GM19397 (cell line): ENCODE measurements at regions not wholly inside any gene's neighbourhood (a gene's known extent, or its start where the extent isn't known, plus 50 kb on each side); places are given as distances from the start of the nearest gene placed in this dataset.

Experiments
- ATAC-seq: cut with Tn5 transposase; IDR thresholded peaks from one replicate; pipeline ENCODE4 v1.9.1; 2021; ENCODE audit warnings: mild to moderate bottlenecking, moderate library complexity; ENCODE audit not compliant: unreplicated experiment

DNA sequence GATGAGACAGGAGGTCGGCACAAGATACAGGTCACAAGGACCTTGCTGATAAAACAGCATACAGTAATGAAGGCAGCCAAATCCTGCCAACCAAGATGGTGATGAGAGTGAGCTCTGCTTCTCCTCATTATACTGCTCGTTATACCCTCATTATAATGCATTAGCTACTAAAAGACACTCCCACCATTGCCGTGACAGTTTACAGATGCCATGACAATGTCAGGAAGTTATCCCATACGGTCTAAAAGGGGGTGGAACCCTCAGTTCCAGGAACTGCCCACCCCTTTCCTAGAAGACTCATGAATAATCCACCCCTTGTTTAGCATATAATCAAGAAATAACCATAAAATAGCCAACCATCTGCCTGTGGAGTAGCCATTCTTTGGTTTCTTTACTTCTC is 224.2 kb downstream of the RBM43 start:
- no peak for ATAC-seq

DNA sequence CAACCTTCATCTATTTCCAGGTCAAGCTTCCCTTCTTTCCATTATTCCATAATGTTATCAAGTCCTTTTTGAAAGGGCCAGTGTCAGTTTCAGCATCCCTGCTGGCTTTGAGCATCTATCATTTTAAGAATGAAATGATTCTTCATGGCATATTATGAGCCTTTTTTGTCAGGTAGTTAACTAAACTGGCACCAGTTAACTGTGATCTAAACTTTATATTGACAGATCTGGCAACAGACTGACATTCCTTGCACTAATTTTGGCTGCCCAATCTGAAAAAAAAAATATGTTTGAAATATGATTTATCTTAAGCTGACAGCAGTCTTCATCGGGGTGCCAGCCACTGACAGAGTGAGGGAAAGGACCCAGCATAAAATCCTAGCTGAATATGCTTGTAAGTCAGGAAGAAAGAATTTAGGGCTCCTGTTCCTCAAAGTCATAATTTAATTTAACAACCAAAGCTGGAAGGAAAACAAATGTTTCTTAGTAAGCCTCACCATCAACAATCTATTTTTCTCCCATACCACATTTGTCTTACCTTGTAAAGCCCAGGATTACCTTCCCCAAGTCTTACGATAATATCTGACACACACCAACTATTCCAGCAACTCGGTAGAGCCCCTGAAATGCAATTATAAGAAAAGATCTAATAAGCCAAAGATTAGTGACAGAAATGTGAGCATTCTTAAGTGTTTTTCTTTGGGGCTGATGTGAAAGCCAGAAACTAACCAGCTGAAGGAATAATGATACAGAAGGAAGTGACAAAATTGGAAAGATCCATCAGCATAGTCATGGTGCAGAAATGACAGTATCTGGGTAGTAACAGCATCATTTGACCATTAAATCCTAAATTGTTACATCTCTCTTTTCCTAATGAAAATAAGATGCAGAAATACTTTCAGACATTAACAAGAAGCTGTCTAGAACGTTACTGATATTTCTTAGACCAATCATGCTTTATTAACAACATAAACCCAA is 228.1 kb downstream of the RBM43 start:
- no peak for ATAC-seq

DNA sequence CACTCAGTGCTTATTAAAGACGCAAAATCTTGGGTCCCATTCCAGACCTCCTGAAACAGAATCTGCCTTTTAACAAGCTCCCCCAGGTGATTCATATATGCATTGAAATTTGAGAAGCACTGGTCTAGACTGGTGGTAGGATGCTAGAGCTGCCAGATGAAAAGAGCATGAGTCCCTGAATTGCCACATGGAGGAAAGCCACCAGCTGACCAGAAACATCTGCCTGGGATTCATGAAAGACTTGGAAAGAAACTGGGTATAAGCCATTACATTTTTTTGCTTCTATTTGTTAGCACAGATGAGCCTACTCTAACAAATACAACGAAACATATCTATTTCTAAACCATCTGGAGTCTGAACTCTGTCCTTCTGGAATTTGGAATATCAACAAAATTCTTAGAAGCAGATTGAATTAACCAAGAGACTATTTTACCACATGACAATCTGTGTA is 228.9 kb downstream of the RBM43 start:
- ATAC-seq, result no peak

DNA sequence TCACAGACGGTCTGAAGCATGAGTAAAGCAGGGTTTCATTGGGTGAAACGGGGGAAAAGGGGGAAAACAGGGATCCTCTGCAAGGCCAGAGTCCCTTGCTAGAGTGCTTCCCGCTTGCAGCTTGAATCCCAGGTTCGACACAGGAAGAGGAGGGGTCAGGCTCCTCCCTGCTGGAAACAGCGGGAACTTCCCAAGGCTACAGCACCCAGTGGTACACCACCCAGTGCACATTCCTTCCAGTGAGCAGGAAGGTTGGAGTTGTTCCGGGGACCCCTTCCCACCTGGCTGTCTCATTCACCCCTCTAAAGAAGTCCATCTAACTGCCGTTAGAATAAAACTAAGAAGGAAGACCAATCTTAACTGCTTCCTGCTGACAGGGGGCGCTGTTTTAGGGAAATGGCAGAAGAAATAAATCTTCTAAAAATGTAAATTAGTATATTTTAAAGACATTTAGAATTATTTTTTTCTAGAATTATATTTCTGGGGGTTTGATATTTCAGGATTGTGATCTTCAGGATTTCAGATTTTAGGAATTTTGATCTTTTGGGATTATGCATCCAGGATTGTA is 230.9 kb downstream of the RBM43 start:
- ATAC-seq, result no peak

DNA sequence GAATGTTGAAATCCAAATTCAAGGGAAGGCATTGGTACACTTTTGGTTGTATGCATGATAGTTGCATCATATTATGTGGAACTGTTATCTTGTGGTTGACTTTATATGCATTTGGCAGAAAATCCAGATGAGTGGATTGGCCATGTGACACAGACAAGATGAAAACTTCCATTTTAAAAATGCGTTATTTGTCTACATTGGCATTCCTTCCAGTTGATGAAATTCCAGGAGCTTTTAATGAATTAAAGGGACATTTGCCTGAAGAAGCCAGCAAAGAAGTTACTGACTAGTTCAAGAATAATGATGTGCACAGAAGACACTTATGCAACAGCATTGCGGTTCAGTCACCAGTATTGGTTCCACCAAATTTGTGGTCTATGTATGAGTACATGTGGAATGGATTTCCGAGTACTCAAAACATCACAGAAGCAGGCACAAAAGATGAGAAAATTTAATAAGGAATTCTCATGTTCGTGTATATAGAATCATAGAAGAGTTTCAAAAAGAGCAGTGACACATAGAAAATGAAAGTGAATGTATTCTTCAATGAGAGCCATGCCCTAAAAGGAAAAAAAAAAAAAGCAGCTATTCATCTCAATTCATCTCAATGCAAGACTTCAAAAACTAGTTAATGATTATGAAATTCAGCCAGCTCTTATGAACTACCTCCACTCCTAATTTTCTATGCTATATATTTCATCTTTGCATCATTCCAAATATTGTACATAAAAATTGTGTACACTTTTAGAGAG is 232.1 kb downstream of the RBM43 start:
- no peak for ATAC-seq

DNA sequence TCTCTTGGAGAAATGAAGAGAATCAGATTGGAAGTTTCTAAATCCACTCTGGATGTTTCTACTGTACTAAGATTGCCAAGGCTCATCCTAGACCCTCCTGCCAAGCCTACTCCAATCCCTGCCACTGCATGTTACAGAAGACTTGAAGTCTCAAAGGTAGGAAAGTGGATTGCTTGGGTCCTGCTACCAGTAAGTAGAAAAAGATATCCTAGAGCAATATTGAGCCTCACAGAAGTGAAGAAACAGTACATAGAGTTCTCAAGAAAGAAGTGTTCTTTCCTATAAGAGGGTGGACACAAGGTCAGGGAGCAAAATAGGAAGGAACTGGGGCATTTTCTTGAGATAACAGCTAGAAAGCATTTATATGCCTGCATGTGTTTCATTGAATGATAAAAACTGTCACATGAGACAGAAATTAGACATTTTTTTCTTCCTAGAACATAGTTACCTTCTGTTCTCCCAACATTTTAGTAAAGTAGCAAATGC is 232.9 kb downstream of the RBM43 start:
- no peak for ATAC-seq

DNA sequence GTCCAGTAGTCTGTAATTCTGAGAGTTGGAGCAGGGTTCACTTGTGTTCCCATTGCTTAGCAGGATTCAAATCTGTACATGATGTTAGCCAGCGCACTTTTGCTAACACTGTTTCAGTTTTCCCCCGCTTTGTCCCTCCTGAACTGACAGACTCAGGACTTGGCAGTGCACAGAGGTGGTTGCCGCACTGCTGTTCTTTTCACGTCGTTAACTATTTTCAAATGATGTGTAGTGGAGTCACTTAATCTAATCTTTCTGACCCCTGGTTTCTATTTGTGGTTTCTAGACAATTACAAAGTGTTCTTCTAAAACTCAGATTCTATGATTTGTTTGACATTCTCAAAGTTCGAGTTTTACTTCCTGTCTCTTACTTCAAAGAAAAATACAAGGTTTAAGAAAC is 234.5 kb downstream of the RBM43 start:
- no peak for ATAC-seq

DNA sequence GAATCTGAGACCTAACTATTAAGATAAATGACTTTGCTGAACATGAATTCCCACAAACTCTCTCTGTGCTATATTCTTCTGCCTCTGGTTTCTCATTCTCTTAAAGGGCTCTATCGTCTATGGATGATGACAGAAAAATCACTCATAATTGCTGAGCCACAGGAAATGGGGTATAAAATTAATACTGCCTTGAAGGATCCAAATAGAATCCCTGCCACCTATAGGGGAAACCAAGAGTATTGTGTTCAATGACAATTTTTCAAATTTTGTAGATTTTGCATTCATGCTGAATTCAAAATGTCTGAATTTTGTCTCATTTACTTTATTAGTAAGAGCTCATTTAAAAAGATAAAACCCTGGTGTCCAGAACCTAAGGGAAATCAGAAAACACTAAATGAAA is 235.8 kb downstream of the RBM43 start:
- ATAC-seq, result no peak

DNA sequence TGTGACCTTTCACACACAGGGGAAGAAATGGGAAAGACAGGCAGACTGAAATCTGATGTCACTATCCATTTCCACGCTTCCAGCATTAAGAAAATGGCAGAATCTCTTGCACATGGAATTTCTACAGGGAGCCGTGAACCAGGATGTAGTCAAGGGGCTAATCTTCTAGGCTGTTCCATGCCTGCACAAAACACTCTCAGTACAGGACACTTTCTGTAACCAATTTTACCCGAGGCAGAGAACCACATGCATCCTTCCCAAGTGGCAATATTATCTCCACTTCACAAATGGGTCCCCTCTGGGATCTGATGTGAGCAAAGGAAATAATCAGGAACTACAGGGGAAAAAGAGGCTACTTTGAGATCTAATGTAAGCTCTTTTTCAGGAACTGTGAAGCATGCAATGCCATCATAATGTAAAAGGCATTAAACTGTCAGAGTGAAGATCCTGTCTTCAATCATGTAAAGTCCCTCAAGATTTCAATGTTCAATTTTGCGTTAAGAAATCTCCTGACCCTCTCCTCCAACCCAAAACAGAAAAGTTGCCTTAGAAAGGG is 236.9 kb downstream of the RBM43 start:
- ATAC-seq, result no peak

DNA sequence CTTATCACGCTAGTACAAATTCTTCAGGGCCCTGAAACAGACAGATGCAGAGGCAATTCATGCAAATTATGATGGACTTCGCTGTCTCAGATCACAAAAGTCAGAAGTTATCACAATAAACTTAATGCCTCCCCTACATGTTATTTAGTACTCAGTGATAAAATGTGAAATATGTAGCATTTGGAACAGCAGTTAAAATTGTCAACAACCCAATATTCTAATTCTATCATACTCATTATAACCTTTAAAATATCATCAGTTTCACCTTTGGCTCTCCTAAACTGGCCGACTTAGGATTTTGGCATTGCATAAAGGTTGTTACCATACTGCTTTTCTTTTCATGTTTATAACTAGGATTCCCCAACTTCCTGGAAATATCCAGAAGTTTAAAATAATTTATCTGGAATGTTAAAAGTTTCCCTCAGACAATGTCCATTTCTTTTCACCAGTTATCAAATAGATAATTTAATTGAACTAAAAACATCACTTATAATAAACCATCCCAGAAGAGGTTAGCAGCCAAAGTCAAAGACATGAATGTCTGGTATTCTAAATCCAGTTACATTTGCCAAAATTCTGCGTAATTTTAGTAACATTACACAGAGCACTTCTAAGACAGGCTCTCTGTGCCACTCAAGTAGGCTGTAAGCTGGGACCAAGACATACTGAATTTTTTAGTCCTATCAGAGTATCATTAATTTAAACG is 239.8 kb downstream of the RBM43 start:
- no peak for ATAC-seq

DNA sequence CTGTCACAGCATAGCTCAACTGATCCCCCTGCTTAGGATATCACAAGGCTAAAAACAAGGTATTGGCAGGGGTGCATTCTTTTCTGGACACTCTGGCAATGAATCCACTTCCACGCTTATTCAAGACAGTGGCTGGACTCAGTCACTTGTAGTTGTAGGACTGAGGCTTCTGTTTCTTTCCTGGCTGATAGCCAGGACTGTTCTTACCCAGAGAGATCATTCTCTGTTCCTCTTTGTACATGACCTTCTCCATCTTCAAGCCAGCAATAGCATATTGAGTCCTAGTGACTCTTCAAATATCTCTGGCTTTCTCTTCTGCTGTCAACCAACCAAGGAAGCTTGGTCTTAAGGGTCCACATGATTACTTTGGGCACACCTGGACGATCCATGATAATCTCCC is 241.3 kb downstream of the RBM43 start:
- ATAC-seq, result no peak

DNA sequence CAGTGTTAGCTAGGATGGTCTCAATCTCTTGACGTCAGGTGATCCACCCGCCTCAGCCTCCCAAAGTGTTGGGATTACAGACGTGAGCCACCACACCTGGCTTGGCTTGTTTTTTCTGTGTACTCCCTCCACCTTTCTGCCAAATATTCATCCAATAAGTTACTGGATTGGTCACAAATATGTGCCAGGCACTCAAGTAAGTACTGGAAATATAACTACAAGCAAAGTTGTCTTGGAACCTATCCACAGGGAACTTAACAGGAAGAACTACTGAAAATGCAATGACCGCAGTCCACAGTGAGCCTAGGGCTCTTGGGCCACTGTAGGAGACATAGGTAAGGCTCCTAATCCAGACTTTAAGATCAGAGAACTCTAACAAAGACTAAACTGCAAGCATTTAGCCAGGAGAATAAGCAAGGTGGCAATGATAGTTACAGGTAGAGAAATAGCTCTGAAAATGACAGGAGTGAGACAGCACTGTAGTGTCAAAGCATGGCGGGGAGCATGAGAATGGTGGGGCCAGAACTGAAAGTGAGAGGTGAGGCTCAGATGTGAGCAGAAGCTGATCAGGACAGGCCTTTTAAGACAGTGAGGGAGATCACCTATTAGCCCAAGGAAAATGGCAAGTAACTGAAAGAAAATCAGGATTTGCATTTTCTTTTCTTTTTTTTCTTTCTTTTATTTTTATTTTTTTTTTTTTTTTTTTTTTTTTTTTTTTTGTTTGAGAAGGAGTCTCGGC is 252.1 kb downstream of the RBM43 start:
- no peak for ATAC-seq

DNA sequence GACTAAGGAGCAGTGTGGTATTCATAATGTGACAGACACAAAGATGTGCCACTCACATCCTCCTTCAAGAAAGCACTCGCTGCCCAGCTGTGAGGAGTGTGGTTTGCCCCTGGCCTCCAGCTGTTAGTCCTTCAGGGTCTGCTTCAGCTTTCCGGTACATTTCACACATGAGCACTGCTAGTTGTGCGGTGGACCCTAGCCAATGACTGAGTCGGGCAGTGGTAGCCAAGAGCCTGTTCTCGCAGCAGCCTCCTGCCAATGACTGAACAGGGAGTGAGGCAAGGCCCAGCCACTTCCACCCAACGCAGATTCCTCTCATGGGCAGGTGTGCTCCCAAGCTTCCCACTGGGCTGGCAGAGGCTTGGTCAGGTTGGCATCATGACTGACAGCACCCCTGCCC is 254.3 kb downstream of the RBM43 start:
- ATAC-seq, result no peak

DNA sequence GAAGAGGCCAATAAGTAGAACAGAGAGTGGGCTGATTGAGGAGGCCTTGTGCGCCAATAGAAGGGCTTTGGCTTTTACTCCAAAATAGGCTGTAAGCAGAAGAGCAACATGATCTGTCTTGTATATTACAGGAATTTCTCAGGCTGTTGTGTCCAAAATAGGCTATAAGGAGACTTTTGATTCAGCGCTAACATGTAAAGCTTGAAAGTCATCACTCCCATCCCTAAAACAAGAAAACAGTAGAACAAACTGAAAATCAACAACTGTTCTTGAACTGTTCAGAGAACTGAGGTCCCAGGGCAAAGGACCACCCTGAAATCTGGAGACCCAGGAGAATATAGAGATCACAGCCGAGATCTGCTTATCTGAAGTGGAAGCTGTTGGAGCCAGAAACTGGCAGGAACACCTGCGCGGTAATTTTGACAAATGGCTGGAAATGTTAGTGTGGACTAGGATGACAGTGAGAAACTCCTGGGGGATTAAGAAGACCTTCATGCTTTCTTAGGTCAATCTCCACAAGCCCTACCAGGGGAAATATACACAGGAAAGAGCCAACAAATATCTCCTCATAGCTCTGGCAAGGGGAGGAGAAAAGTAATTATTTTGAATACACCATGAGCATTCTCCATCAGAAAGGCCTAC is 258.6 kb downstream of the RBM43 start:
- no peak for ATAC-seq

DNA sequence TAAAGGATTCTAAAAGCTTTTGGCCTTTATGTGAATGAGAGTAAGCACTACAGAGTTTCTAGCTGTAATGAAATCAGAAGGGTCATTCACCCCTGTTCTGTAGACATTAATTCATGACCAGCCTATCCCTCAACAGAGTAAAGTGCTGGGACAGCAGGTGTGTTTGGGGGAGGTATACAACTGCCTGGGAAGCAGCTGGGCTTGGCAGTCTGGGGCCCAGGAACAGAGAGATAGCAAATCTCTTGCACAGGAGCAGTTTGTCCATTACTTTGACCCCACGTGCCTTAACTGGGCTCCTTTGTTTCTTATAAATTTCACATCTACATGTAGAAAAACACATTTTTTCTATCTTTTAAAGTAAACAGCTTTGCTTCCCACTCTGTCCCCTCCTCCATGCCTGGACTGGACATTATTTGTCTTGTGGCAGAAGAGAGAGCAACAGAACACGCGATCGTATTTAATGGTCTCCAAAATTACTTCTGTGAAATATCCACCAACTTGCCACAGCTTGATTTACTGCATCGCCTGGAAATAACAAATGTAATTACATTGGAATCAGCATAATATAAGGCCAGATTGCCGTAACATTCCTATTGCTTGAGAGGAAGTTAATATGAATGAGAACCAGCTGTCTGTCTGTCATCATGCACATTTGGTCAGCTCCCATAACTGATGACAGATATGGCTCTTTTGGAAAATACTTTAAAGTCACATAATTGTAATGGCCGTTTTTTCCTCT is 263.8 kb downstream of the RBM43 start:
- no peak for ATAC-seq

DNA sequence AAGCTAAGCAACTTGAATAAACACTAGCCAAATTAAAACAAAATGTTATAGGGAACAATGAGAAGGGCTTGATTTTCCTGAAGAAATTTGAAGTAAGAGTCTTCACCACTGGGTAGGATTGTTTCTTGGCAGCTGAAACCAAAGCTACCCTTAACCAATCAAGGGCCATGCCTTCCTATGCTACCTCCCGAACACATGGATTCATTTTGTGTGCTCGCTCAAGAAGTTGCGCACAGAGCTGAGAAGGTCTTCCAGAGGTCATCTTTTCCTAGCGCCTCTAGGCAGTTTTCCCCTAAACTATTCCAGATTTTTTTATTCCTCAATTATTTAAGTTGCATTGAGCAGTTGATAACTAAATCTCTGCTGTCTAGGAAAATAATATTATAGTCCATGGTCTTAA is 264.6 kb downstream of the RBM43 start:
- no peak for ATAC-seq

DNA sequence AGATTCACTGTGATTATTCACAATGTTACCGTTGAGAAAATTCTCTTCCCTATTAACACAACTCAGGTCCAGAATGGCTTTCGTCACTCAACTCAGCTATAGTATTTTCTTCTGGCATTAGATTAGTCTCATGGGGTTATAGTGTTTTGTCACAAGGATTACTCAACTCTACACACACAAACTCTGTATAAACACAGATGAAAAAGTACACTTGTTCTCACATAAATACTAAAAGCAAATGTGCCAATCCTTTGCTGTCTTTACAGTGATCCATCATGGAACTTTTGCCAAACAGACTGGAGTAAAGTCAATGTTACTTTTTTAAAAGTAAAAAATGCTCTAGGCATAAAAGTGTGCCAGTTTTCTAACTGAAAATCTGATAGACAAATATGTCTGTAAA is 267.6 kb downstream of the RBM43 start:
- ATAC-seq, result no peak

DNA sequence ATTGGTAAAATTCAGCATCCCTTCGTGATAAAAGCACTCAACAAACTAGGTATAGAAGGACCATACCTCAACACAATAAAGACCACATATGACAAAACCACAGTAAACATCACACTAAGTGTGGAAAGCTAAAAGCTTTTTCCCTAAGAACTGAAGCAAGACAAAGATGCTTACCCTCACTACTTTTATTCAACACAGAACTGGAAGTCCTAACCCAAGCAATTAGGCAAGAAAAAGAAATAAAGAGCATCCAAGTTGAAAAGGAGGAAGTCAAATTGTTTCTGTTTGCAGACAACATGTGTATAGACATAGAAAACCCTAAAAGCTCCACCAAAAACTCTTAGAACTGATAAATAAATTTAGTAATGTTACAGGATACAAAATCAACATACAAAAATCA is 271.7 kb downstream of the RBM43 start:
- no peak for ATAC-seq

DNA sequence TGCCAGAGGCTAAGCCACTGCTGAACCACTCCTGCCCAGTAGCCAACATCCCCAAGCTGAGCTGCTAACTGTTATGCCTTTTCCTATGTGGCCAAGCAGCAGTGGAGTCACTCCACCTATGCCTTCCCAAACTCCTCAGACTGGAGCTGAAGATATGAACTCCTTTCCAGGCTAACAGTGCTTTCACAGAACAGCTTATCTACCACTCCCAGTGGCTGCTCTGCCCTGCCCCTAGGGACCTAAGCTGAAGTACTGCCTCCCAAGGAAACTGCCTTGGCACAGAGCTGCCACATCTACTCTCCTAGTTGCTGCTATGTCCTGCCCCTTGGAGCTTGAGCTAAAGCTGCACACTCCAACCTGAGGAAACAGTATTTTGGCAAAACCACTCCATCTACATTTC is 275.9 kb downstream of the RBM43 start:
- ATAC-seq, result no peak
